Natural killer cell (primary cell): ENCODE measurements at regions not wholly inside any gene's neighbourhood (a gene's known extent, or its start where the extent isn't known, plus 50 kb on each side); places are given as distances from the start of the nearest gene placed in this dataset.

Source experiments
- ATAC-seq, 3 donors: fragments of 150-1000 bp in 2 of 3; fragments of 200-7000 bp in 1 of 3; cut with Tn5 transposase; 1 replicate in 1 of 3; 2 replicates in 2 of 3; pipeline ENCODE4 v1.10.0; 2021; ENCODE audit warnings: mild to moderate bottlenecking in 2 of 3, moderate library complexity in 2 of 3
- DNase-seq, 2 donors: peaks; one replicate each; pipeline versions ENCODE4 v3.0.0 to v3.0.0-alpha.2; 2013 to 2021; ENCODE audit warnings: mixed read lengths in 1 of 2
- H3K27ac ChIP-seq: one replicate; pipeline ENCODE4 v1.5.1; 2013; ENCODE audit warnings: mild to moderate bottlenecking, low read length
- H3K27me3 ChIP-seq: one replicate; pipeline ENCODE4 v1.6.1; 2013; ENCODE audit warnings: low read length; ENCODE audit not compliant: control insufficient read depth, insufficient read depth
- H3K36me3 ChIP-seq: one replicate; pipeline ENCODE4 v1.6.1; 2013; ENCODE audit warnings: low read length; ENCODE audit not compliant: control insufficient read depth, insufficient read depth
- H3K4me1 ChIP-seq: one replicate; pipeline ENCODE4 v1.6.1; 2013; ENCODE audit warnings: low read length; ENCODE audit not compliant: control insufficient read depth, insufficient read depth
- H3K4me3 ChIP-seq: one replicate; pipeline ENCODE4 v1.5.1; 2013; ENCODE audit warnings: low read length
- H3K9me3 ChIP-seq: one replicate; pipeline ENCODE4 v1.6.1; 2013; ENCODE audit warnings: low read length; ENCODE audit not compliant: control insufficient read depth, insufficient read depth
- H3K27ac Mint-ChIP-seq, 2 donors: one replicate each; pipeline ENCODE4 v1.8.0; 2022; ENCODE audit warnings: mild to moderate bottlenecking in 2 of 2, mixed read lengths in 2 of 2, moderate library complexity in 1 of 2
- H3K27me3 Mint-ChIP-seq, 2 donors: one replicate each; pipeline ENCODE4 v1.8.0; 2022; ENCODE audit warnings: low read depth in 2 of 2, mixed read lengths in 2 of 2
- H3K36me3 Mint-ChIP-seq: one replicate; pipeline ENCODE4 v1.8.0; 2022; ENCODE audit warnings: mixed read lengths
- H3K4me1 Mint-ChIP-seq, 2 donors: one replicate each; pipeline ENCODE4 v1.8.0; 2022; ENCODE audit warnings: mixed read lengths in 2 of 2
- H3K4me3 Mint-ChIP-seq: one replicate; pipeline ENCODE4 v1.8.0; 2022; ENCODE audit warnings: mild to moderate bottlenecking, moderate library complexity, mixed read lengths
- H3K9me3 Mint-ChIP-seq, 2 donors: one replicate each; pipeline ENCODE4 v1.8.0; 2022; ENCODE audit warnings: mixed read lengths in 2 of 2
- WGBS: methylation state at CpG from one replicate; pipeline ENCODE4 v1.1.7; 2013; ENCODE audit warnings: missing lambda C conversion rate; ENCODE audit not compliant: insufficient coverage; 5-methylcytosine and 5-hydroxymethylcytosine counted together
- intact Hi-C: fragments of 100-400 bp; cut with micrococcal nuclease; formaldehyde crosslinking; loops from one replicate; pipeline ENCODE4 v1.14.2; 2022
- TF ChIP-seq, protein P1 (sequence below): fragments of 200-600 bp; IDR thresholded peaks from one replicate; pipeline ENCODE4 v1.8.0; 2022; ENCODE audit warnings: antibody characterized with exemption

GRCh38 chr2:34552337-34552736 lies 953.2 kb upstream of the FAM98A start:
- H3K9me3 Mint-ChIP-seq, result peaks cover 5 to 10% of the 10 kb centered on the region in 2 donors
- H3K4me1 Mint-ChIP-seq, result no peaks in the 10 kb centered on the region
- 88% methylated on average over 5 of the region's 5 CpGs for WGBS
- no peak for DNase-seq
- H3K36me3 Mint-ChIP-seq, result no peaks in the 10 kb centered on the region
- Histone ChIP-seq H3K36me3 (no peaks in the 10 kb centered on the region), H3K27ac (no peak overlapping the region), H3K4me1 (no peaks in the 10 kb centered on the region), H3K27me3 (no peaks in the 10 kb centered on the region), H3K9me3 (peaks cover 3% of the 10 kb centered on the region), H3K4me3 (no peak overlapping the region)
- H3K27ac Mint-ChIP-seq, result no peak overlapping the region
- TF ChIP-seq, protein P1, sequence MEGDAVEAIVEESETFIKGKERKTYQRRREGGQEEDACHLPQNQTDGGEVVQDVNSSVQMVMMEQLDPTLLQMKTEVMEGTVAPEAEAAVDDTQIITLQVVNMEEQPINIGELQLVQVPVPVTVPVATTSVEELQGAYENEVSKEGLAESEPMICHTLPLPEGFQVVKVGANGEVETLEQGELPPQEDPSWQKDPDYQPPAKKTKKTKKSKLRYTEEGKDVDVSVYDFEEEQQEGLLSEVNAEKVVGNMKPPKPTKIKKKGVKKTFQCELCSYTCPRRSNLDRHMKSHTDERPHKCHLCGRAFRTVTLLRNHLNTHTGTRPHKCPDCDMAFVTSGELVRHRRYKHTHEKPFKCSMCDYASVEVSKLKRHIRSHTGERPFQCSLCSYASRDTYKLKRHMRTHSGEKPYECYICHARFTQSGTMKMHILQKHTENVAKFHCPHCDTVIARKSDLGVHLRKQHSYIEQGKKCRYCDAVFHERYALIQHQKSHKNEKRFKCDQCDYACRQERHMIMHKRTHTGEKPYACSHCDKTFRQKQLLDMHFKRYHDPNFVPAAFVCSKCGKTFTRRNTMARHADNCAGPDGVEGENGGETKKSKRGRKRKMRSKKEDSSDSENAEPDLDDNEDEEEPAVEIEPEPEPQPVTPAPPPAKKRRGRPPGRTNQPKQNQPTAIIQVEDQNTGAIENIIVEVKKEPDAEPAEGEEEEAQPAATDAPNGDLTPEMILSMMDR, result no peak
- intact Hi-C loops, result no loop called here
- H3K27me3 Mint-ChIP-seq, result no peaks in the 10 kb centered on the region
- ATAC-seq, result no peak
- no peak overlapping the region for H3K4me3 Mint-ChIP-seq

GRCh38 chr2:34549710-34550345 lies 950.7 kb upstream of the FAM98A start:
- Histone ChIP-seq H3K4me3 (no peak overlapping the region), H3K9me3 (peaks cover 15% of the 10 kb centered on the region), H3K27me3 (no peaks in the 10 kb centered on the region), H3K36me3 (no peaks in the 10 kb centered on the region), H3K27ac (no peak overlapping the region), H3K4me1 (no peaks in the 10 kb centered on the region)
- TF ChIP-seq, protein P1, result no peak
- Mint-ChIP-seq H3K27ac (no peak overlapping the region), H3K4me3 (no peak overlapping the region), H3K4me1 (no peaks in the 10 kb centered on the region), H3K36me3 (no peaks in the 10 kb centered on the region), H3K27me3 (no peaks in the 10 kb centered on the region), H3K9me3 (peaks cover 5 to 21% of the 10 kb centered on the region in 2 donors)
- no CpG with 5 or more reads among the region's 3 CpGs for WGBS
- DNase-seq (no peak), ATAC-seq (no peak)
- intact Hi-C loops, result no loop called here

GRCh38 chr2:34547900-34548299 lies 948.8 kb upstream of the FAM98A start:
- H3K9me3 Mint-ChIP-seq, result peaks cover 7 to 25% of the 10 kb centered on the region in 2 donors
- Histone ChIP-seq H3K27ac (no peak overlapping the region), H3K4me1 (no peaks in the 10 kb centered on the region), H3K4me3 (no peak overlapping the region), H3K9me3 (peaks cover 15% of the 10 kb centered on the region), H3K27me3 (no peaks in the 10 kb centered on the region), H3K36me3 (no peaks in the 10 kb centered on the region)
- no peaks in the 10 kb centered on the region for H3K4me1 Mint-ChIP-seq
- no peak overlapping the region for H3K4me3 Mint-ChIP-seq
- no peak for DNase-seq
- no peak for ATAC-seq
- no peaks in the 10 kb centered on the region for H3K36me3 Mint-ChIP-seq
- intact Hi-C loops, result no loop called here
- TF ChIP-seq, protein P1, result no peak
- WGBS, result 70% methylated on average over 3 of the region's 3 CpGs
- H3K27me3 Mint-ChIP-seq, result no peaks in the 10 kb centered on the region
- H3K27ac Mint-ChIP-seq, result no peak overlapping the region

DNA sequence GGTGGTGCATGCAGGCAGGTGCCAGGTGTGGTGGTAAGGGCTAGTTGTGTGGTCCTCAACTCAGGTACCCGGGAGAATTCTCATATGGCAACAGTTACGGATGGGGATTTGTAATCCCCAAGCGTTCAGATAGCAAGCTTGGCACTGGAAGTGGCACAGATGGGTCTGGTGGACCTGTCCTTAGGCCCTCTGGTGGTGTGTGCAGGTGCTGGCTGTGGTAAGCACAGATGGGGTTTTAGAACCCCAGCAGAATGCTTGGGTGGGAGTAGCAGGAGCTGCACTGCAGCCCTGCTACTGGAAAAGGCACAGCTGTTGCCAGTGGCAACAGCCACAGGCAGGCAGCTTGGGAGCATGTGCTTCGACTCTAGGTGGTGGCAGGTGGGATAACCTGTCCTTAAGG lies 948.2 kb upstream of the FAM98A start:
- TF ChIP-seq, protein P1, result no peak
- H3K4me1 ChIP-seq, result no peaks in the 10 kb centered on the region
- 82% methylated on average over 4 of the region's 4 CpGs for WGBS
- no peaks in the 10 kb centered on the region for H3K36me3 ChIP-seq
- H3K27me3 ChIP-seq, result no peaks in the 10 kb centered on the region
- no peak overlapping the region for H3K27ac Mint-ChIP-seq
- no peaks in the 10 kb centered on the region for H3K4me1 Mint-ChIP-seq
- no peak overlapping the region for H3K4me3 Mint-ChIP-seq
- H3K4me3 ChIP-seq, result no peak overlapping the region
- no peaks in the 10 kb centered on the region for H3K27me3 Mint-ChIP-seq
- ATAC-seq (no peak), DNase-seq (no peak)
- no peaks in the 10 kb centered on the region for H3K36me3 Mint-ChIP-seq
- peaks cover 15% of the 10 kb centered on the region for H3K9me3 ChIP-seq
- no peak overlapping the region for H3K27ac ChIP-seq
- intact Hi-C loops, result no loop called here
- peaks cover 7 to 25% of the 10 kb centered on the region in 2 donors for H3K9me3 Mint-ChIP-seq
